Testis (tissue), 2 donors: ENCODE measurements at regions not wholly inside any gene's neighbourhood (a gene's known extent, or its start where the extent isn't known, plus 50 kb on each side); places are given as distances from the start of the nearest gene placed in this dataset.

ENCODE experiments used
- POLR2A ChIP-seq: fragments of 450-650 bp; IDR thresholded peaks from one replicate; pipeline ENCODE4 v1.6.1; 2017; ENCODE audit warnings: antibody characterized with exemption, mild to moderate bottlenecking, moderate library complexity
- TF ChIP-seq, protein P1 (sequence below), 3 experiments: fragments of 450-650 bp in 2 of 3; fragments of 200-600 bp in 1 of 3; sonication (generic) in 1 of 3; IDR thresholded peaks; one replicate each; pipeline ENCODE4 v1.5.1; 2016 to 2019; ENCODE audit warnings: antibody characterized with exemption in 3 of 3, mild to moderate bottlenecking in 2 of 3, moderate library complexity in 1 of 3

DNA sequence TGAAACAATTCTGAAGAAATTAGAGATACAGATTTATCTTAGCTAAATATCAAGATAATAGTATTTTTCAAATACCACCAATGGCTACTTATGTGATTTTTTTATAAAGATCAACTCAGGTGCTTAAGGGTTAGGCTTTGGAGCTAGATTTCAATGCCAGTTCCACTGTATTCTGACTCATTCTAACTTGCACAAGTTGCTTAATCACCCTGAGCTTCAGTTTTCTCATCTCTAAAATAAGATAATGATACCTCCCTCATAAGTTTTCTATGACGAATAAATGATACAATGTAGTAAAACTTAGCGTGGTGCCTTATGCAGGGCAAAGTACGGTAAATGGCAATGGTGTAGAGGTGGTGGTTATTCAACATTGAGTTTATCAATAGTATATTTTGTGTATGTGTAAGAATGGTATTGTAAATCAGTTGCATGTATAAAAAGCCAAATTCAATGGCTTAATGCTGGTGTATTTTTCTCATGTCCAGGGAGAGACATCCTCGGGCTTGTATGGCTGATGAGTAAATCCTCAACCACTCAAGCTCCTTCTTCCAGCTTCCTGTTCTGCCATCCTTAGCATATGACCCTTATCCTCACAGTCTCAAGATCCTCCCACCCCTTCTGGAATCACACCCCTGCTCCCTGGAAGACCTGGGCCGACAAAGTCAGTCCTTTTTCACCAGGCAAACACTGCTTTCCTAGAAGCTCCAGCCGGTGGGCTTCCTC, 505.9 kb upstream of the CFAP20DC start:
- TF ChIP-seq, protein P1, sequence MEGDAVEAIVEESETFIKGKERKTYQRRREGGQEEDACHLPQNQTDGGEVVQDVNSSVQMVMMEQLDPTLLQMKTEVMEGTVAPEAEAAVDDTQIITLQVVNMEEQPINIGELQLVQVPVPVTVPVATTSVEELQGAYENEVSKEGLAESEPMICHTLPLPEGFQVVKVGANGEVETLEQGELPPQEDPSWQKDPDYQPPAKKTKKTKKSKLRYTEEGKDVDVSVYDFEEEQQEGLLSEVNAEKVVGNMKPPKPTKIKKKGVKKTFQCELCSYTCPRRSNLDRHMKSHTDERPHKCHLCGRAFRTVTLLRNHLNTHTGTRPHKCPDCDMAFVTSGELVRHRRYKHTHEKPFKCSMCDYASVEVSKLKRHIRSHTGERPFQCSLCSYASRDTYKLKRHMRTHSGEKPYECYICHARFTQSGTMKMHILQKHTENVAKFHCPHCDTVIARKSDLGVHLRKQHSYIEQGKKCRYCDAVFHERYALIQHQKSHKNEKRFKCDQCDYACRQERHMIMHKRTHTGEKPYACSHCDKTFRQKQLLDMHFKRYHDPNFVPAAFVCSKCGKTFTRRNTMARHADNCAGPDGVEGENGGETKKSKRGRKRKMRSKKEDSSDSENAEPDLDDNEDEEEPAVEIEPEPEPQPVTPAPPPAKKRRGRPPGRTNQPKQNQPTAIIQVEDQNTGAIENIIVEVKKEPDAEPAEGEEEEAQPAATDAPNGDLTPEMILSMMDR (IDR thresholded peaks at IDR 0.05): no peak
- TF ChIP-seq POLR2A: no peak
